C4-2B (cell line): ENCODE measurements at regions not wholly inside any gene's neighbourhood (a gene's known extent, or its start where the extent isn't known, plus 50 kb on each side); places are given as distances from the start of the nearest gene placed in this dataset.

Source experiments
- ZFX ChIP-seq: fragments of 450-650 bp; IDR thresholded peaks from 2 replicates; pipeline ENCODE4 v1.6.1; 2017
- TF ChIP-seq, protein P1 (sequence below): fragments of 450-650 bp; conservative IDR thresholded peaks from 2 replicates; pipeline ENCODE4 v1.5.1; 2017; ENCODE audit warnings: mild to moderate bottlenecking

DNA sequence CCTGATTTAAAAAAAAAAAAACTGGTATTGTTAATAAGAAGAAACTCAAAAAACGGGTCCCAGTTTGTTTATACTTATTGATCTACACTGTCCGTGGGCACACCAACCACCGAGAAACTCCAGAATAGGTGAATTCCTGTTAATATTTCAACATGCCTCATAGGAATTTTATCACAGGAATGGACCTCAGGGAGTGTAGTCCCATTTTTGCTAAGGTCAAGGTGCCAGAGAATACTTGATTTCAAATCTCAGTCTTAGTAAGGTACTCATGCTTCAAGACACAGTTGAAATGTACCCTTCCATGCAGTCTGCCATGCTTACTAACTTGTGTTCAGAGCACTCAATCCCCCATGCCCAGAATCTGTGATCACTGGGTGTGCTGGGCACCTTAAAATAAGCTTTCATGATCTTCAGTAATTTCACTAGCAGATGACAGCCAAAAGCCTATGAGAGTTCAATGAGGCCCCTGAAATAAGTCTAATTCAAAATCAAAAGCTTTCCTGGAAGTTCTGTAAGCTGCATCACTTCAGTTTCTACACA lies 385.7 kb downstream of the TNS3 start:
- TF ChIP-seq, protein P1, sequence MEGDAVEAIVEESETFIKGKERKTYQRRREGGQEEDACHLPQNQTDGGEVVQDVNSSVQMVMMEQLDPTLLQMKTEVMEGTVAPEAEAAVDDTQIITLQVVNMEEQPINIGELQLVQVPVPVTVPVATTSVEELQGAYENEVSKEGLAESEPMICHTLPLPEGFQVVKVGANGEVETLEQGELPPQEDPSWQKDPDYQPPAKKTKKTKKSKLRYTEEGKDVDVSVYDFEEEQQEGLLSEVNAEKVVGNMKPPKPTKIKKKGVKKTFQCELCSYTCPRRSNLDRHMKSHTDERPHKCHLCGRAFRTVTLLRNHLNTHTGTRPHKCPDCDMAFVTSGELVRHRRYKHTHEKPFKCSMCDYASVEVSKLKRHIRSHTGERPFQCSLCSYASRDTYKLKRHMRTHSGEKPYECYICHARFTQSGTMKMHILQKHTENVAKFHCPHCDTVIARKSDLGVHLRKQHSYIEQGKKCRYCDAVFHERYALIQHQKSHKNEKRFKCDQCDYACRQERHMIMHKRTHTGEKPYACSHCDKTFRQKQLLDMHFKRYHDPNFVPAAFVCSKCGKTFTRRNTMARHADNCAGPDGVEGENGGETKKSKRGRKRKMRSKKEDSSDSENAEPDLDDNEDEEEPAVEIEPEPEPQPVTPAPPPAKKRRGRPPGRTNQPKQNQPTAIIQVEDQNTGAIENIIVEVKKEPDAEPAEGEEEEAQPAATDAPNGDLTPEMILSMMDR: no peak
- no peak for TF ChIP-seq ZFX
